ENCODE measurements at regions not wholly inside any gene's neighbourhood (a gene's known extent, or its start where the extent isn't known, plus 50 kb on each side); places are given as distances from the start of the nearest gene placed in this dataset.

DNA sequence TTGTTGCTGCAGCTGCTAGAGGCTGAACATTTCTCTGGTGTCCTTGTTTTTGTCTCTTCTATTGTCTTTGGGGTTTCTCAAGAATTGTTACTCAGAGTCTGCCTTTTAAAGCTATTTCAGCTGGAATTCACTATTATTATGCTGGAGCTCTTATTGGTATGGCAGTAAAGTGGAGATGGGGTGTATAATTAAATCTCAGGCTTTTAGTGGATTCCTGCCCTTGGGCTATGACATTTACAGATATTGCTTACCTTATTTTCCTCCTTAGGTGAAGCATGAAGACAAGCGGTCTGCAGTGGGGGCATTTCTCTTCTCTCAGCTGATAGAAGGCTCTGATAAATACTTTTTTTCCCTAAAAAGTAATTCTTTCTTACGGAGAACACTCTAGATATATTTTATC lies 1656.6 kb upstream of the IGFBP7 start:
- H3K36me3 Mint-ChIP-seq (ENCODE audit: low read depth) = no peaks in the 10 kb centered on the region
- no peaks in the 10 kb centered on the region for H3K9me3 Mint-ChIP-seq
- TF ChIP-seq, protein P1, sequence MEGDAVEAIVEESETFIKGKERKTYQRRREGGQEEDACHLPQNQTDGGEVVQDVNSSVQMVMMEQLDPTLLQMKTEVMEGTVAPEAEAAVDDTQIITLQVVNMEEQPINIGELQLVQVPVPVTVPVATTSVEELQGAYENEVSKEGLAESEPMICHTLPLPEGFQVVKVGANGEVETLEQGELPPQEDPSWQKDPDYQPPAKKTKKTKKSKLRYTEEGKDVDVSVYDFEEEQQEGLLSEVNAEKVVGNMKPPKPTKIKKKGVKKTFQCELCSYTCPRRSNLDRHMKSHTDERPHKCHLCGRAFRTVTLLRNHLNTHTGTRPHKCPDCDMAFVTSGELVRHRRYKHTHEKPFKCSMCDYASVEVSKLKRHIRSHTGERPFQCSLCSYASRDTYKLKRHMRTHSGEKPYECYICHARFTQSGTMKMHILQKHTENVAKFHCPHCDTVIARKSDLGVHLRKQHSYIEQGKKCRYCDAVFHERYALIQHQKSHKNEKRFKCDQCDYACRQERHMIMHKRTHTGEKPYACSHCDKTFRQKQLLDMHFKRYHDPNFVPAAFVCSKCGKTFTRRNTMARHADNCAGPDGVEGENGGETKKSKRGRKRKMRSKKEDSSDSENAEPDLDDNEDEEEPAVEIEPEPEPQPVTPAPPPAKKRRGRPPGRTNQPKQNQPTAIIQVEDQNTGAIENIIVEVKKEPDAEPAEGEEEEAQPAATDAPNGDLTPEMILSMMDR (IDR thresholded peaks at IDR 0.05) = no peak
- H3K27ac Mint-ChIP-seq = no peak overlapping the region
- no peak for DNase-seq
- no peaks in the 10 kb centered on the region for H3K4me1 Mint-ChIP-seq
- H3K27me3 Mint-ChIP-seq (ENCODE audit: low read depth, poor library complexity) = peaks cover 1% of the 10 kb centered on the region
- no peak overlapping the region for H3K4me3 Mint-ChIP-seq

DNA sequence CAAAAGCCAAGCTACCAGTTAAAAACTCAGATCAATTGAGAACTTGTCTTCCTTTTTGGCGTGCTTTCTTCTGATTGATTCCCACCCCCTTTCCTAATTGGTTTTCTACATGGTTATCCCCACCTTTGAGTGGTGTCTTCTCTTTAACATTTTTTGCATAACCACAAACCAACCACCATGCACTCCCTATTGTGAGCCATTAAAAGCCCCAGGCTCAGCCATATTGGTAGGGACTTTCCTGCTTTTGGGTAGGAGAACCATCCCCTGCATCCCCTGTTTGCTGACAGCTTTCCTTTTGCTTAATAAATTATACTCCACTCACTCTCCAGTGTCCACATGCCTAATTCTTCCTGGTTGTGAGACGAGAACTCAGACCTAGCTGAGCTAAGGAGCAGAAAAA lies 1651.4 kb upstream of the IGFBP7 start:
- Mint-ChIP-seq H3K36me3 (ENCODE audit: low read depth) (no peaks in the 10 kb centered on the region), H3K9me3 (no peaks in the 10 kb centered on the region), H3K4me3 (no peak overlapping the region), H3K4me1 (no peaks in the 10 kb centered on the region), H3K27ac (no peak overlapping the region), H3K27me3 (ENCODE audit: low read depth, poor library complexity) (peaks cover 4% of the 10 kb centered on the region)
- no peak for DNase-seq
- TF ChIP-seq, protein P1 (IDR thresholded peaks at IDR 0.05) = no peak

- TF ChIP-seq, protein P1 (IDR thresholded peaks at IDR 0.05) = no peak
- H3K4me3 Mint-ChIP-seq = no peak overlapping the region
- H3K36me3 Mint-ChIP-seq (ENCODE audit: low read depth) = no peaks in the 10 kb centered on the region
- no peaks in the 10 kb centered on the region for H3K4me1 Mint-ChIP-seq
- no peak overlapping the region for H3K27ac Mint-ChIP-seq
- DNase-seq = no peak
- no peaks in the 10 kb centered on the region for H3K9me3 Mint-ChIP-seq
- peaks cover 4% of the 10 kb centered on the region for H3K27me3 Mint-ChIP-seq (ENCODE audit: low read depth, poor library complexity)
Measured at GRCh38 chr4:58760737-58761136, 1650.6 kb upstream of the IGFBP7 start.

DNA sequence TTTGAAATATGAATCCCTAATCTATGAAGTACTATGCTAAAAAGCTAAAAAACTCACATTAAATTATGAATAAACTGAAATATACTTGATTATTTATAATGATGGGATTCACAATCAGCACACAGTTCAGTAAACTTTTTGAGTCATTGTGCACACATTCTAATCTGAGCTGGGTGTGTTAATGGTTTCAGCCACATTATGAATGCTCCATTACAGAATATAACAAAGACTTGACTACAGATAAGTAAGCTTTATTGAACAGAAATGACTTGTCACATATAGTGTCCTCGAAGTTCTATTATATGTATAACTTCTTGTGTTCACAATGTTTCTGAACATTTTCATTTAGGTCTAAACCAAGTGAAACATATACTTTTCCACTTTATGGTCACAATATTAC lies 1649.9 kb upstream of the IGFBP7 start:
- Mint-ChIP-seq H3K9me3 (no peaks in the 10 kb centered on the region), H3K27me3 (ENCODE audit: low read depth, poor library complexity) (peaks cover 4% of the 10 kb centered on the region), H3K4me1 (no peaks in the 10 kb centered on the region), H3K36me3 (ENCODE audit: low read depth) (no peaks in the 10 kb centered on the region), H3K4me3 (no peak overlapping the region), H3K27ac (no peak overlapping the region)
- no peak for DNase-seq
- TF ChIP-seq, protein P1 (IDR thresholded peaks at IDR 0.05) = no peak

- no peaks in the 10 kb centered on the region for H3K9me3 Mint-ChIP-seq
- H3K36me3 Mint-ChIP-seq (ENCODE audit: low read depth) = no peaks in the 10 kb centered on the region
- no peaks in the 10 kb centered on the region for H3K27me3 Mint-ChIP-seq (ENCODE audit: low read depth, poor library complexity)
- H3K27ac Mint-ChIP-seq = no peak overlapping the region
- no peak for DNase-seq
- TF ChIP-seq, protein P1 (IDR thresholded peaks at IDR 0.05) = no peak
- H3K4me3 Mint-ChIP-seq = no peak overlapping the region
- H3K4me1 Mint-ChIP-seq = peaks cover 5% of the 10 kb centered on the region
Measured at GRCh38 chr4:58749206-58749605, 1639.0 kb upstream of the IGFBP7 start.

- H3K27ac Mint-ChIP-seq = no peak overlapping the region
Measured at GRCh38 chr4:58740897-58741296, 1630.7 kb upstream of the IGFBP7 start.

More at GRCh38 chr4:58740897-58741296, 1630.7 kb upstream of the IGFBP7 start:
- Mint-ChIP-seq H3K4me1 (no peaks in the 10 kb centered on the region), H3K27me3 (ENCODE audit: low read depth, poor library complexity) (no peaks in the 10 kb centered on the region), H3K9me3 (no peaks in the 10 kb centered on the region), H3K36me3 (ENCODE audit: low read depth) (no peaks in the 10 kb centered on the region), H3K4me3 (no peak overlapping the region)
- no peak for DNase-seq
- TF ChIP-seq, protein P1 (IDR thresholded peaks at IDR 0.05) = no peak
